Keratinocyte (primary cell): ENCODE measurements at regions not wholly inside any gene's neighbourhood (a gene's known extent, or its start where the extent isn't known, plus 50 kb on each side); places are given as distances from the start of the nearest gene placed in this dataset.

ENCODE experiments used
- DNase-seq: peaks from one replicate; pipeline ENCODE4 v3.0.0-alpha.2; 2011; ENCODE audit warnings: low read depth, missing footprints, low spot score
- FAIRE-seq: peaks from 2 replicates; lab custom pipeline; 2011; peaks lifted over from hg19 to GRCh38; lab: Jason Lieb, UNC
- H2AFZ ChIP-seq: 2 replicates; pipeline ENCODE4 v1.6.0; 2012; ENCODE audit warnings: low read length, control low read depth, inconsistent platforms; ENCODE audit not compliant: control insufficient read depth
- H3K27ac ChIP-seq: 2 replicates; pipeline ENCODE4 v1.5.1; 2011; ENCODE audit warnings: low read length; ENCODE audit not compliant: control insufficient read depth, insufficient read depth
- H3K27me3 ChIP-seq: 3 replicates; pipeline ENCODE4 v1.6.0; 2011; ENCODE audit warnings: low read length; ENCODE audit not compliant: control insufficient read depth, insufficient read depth; ENCODE audit errors: extremely low read depth
- H3K36me3 ChIP-seq, 2 experiments: 2 replicates in 1 of 2; 3 replicates in 1 of 2; pipeline ENCODE4 v1.5.1; 2011; ENCODE audit warnings: low read length in 2 of 2, mild to moderate bottlenecking in 1 of 2; ENCODE audit not compliant: control insufficient read depth in 2 of 2, insufficient read depth in 2 of 2; ENCODE audit errors: extremely low read depth in 1 of 2
- H3K4me1 ChIP-seq: 3 replicates; pipeline ENCODE4 v1.5.1; 2011; ENCODE audit warnings: low read length; ENCODE audit not compliant: control insufficient read depth, insufficient read depth; ENCODE audit errors: extremely low read depth
- H3K4me2 ChIP-seq: 3 replicates; pipeline ENCODE4 v1.6.0; 2011; ENCODE audit warnings: low read depth, low read length; ENCODE audit not compliant: control insufficient read depth, insufficient read depth; ENCODE audit errors: extremely low read depth
- H3K4me3 ChIP-seq, 3 experiments: fragments of 200-600 bp in 1 of 3; sonication (generic) in 1 of 3; 2 replicates in 2 of 3; 3 replicates in 1 of 3; pipeline ENCODE4 v1.5.1; 2011 to 2016; ENCODE audit warnings: low read length in 3 of 3, mild to moderate bottlenecking in 3 of 3, control low read depth in 2 of 3, inconsistent platforms in 1 of 3, low read depth in 1 of 3, mixed read lengths in 1 of 3, mixed run types in 1 of 3, moderate library complexity in 1 of 3; ENCODE audit not compliant: control insufficient read depth in 2 of 3, insufficient read depth in 2 of 3; ENCODE audit errors: extremely low read depth in 1 of 3
- H3K79me2 ChIP-seq: 2 replicates; pipeline ENCODE4 v1.6.0; 2012; ENCODE audit warnings: low read length; ENCODE audit not compliant: control insufficient read depth, insufficient read depth
- H3K9ac ChIP-seq: 3 replicates; pipeline ENCODE4 v1.6.0; 2011; ENCODE audit warnings: low read length; ENCODE audit not compliant: control insufficient read depth, insufficient read depth; ENCODE audit errors: extremely low read depth
- H3K9me1 ChIP-seq: 3 replicates; pipeline ENCODE4 v1.6.0; 2011; ENCODE audit warnings: low read length; ENCODE audit not compliant: control insufficient read depth, insufficient read depth; ENCODE audit errors: extremely low read depth
- H3K9me3 ChIP-seq: 2 replicates; pipeline ENCODE4 v1.5.1; 2012; ENCODE audit warnings: low read depth, low read length; ENCODE audit not compliant: control insufficient read depth
- H4K20me1 ChIP-seq: 3 replicates; pipeline ENCODE4 v1.6.0; 2011; ENCODE audit warnings: low read length; ENCODE audit not compliant: control insufficient read depth, insufficient read depth; ENCODE audit errors: extremely low read depth
- CTCF ChIP-seq, 3 experiments: IDR thresholded peaks in 1 of 3; conservative IDR thresholded peaks in 1 of 3; optimal IDR thresholded peaks in 1 of 3; 2 replicates in 2 of 3; 3 replicates in 1 of 3; pipeline versions ENCODE3 to v1.5.1; 2011; ENCODE audit warnings: low read length in 3 of 3, mild to moderate bottlenecking in 3 of 3, moderate library complexity in 2 of 3, control low read depth in 1 of 3, inconsistent platforms in 1 of 3; ENCODE audit not compliant: insufficient read depth in 2 of 3; ENCODE audit errors: extremely low read depth in 1 of 3
- EZH2 ChIP-seq: IDR thresholded peaks from one replicate; pipeline ENCODE4 v1.6.1; 2012; ENCODE audit warnings: inconsistent platforms, mild to moderate bottlenecking, low read length, moderate library complexity
- dilution Hi-C: fragments of 300-500 bp; cut with MboI; formaldehyde crosslinking; loops from one replicate; pipeline ENCODE4 v1.7.0; 2020; ENCODE audit warnings: low sequenced_read_pairs; ENCODE audit not compliant: extremely low pct_ligation_motif_present

- no peaks in the 10 kb centered on the region for H3K4me1 ChIP-seq
- no peaks in the 10 kb centered on the region for H3K79me2 ChIP-seq
- no peak overlapping the region for H3K9ac ChIP-seq
- H3K4me3 ChIP-seq: no peak overlapping the region
- no peaks in the 10 kb centered on the region for H3K9me1 ChIP-seq
- H3K4me2 ChIP-seq: no peak overlapping the region
- no peaks in the 10 kb centered on the region for H4K20me1 ChIP-seq
- H3K27ac ChIP-seq: no peak overlapping the region
- H3K9me3 ChIP-seq: no peaks in the 10 kb centered on the region
- TF ChIP-seq EZH2 (no peak), CTCF (optimal IDR thresholded peaks at IDR 0.05 in 1 of 3, IDR thresholded peaks at IDR 0.05 in 1 of 3, conservative IDR thresholded peaks at IDR 0.05 in 1 of 3; ENCODE audit: extremely low read depth in 1 of 3, insufficient read depth in 2 of 3, low read length in 3 of 3) (no peak)
- dilution Hi-C loops: no loop called here
- no peak for DNase-seq
- no peak overlapping the region for H2AFZ ChIP-seq
- H3K36me3 ChIP-seq: no peaks in the 10 kb centered on the region
- no peaks in the 10 kb centered on the region for H3K27me3 ChIP-seq
- no peak for FAIRE-seq
Observed at GRCh38 chr18:41526054-41526453, 429.0 kb upstream of the PIK3C3 start.

DNA sequence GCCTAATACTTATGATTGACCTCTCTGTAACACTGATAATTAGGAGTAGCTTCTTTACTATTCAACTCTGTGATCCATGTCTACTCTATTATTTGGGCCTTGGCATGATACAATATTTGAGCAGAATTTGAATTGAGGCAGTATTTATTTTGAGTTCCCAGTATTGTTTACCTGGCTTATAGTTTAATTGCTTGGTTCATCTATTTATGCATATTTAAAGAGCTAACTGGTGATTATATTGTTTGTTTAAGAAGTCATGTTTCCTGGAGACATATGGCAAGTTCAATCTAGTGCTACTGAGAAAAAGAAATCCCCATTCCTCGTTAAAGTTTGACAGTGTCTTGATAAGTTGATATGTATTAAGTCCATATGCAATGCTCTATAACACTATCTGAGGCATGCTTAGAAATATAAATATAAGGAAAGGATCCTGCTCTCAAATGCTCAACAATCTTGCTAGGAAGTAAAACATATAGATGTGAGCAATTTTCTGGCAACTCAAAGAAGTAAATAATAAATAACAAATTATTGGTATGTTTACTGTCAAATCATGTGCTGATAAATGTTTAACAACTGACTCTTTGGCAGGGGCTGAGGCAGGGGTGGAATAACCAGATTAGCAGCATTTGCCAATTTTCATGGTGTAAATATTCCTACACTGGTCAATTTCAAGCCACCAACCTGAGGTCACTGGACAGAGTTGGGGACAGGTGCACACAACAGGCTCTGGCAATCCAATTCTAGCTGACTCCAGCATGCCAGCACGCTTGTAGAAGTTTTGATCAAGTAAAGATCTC, 430.2 kb upstream of the PIK3C3 start:
- Histone ChIP-seq H3K79me2 (no peaks in the 10 kb centered on the region), H3K4me3 (no peak overlapping the region), H3K27ac (no peak overlapping the region), H3K9ac (no peak overlapping the region), H3K27me3 (no peaks in the 10 kb centered on the region), H3K9me3 (no peaks in the 10 kb centered on the region), H3K36me3 (no peaks in the 10 kb centered on the region), H3K4me2 (no peak overlapping the region), H2AFZ (no peak overlapping the region), H3K4me1 (no peaks in the 10 kb centered on the region), H3K9me1 (no peaks in the 10 kb centered on the region), H4K20me1 (no peaks in the 10 kb centered on the region)
- FAIRE-seq: no peak
- no peak for DNase-seq
- no peak for TF ChIP-seq CTCF (optimal IDR thresholded peaks at IDR 0.05 in 1 of 3, IDR thresholded peaks at IDR 0.05 in 1 of 3, conservative IDR thresholded peaks at IDR 0.05 in 1 of 3; ENCODE audit: extremely low read depth in 1 of 3, insufficient read depth in 2 of 3, low read length in 3 of 3)
- no peak for TF ChIP-seq EZH2
- dilution Hi-C loops: no loop called here
